Stomach smooth muscle (tissue), 2 donors: ENCODE measurements at regions not wholly inside any gene's neighbourhood (a gene's known extent, or its start where the extent isn't known, plus 50 kb on each side); places are given as distances from the start of the nearest gene placed in this dataset.

ENCODE experiments used
- H3K27ac ChIP-seq: one replicate; pipeline ENCODE4 v1.7.0; 2013; ENCODE audit warnings: mild to moderate bottlenecking, low read length, inconsistent platforms
- H3K27me3 ChIP-seq, 2 donors: one replicate each; pipeline ENCODE4 v1.7.0; 2013; ENCODE audit warnings: low read length in 2 of 2; ENCODE audit not compliant: insufficient read depth in 2 of 2, control insufficient read depth in 1 of 2
- H3K36me3 ChIP-seq, 2 donors: one replicate each; pipeline ENCODE4 v1.7.0; 2013; ENCODE audit warnings: low read length in 2 of 2; ENCODE audit not compliant: control insufficient read depth in 2 of 2, insufficient read depth in 2 of 2
- H3K4me1 ChIP-seq: one replicate; pipeline ENCODE4 v1.7.0; 2013; ENCODE audit warnings: low read length; ENCODE audit not compliant: control insufficient read depth, insufficient read depth
- H3K4me3 ChIP-seq, 2 donors: one replicate each; pipeline ENCODE4 v1.7.0; 2013; ENCODE audit warnings: low read length in 2 of 2
- H3K9ac ChIP-seq, 2 donors: one replicate each; pipeline ENCODE4 v1.7.0; 2013; ENCODE audit warnings: low read length in 2 of 2, mild to moderate bottlenecking in 1 of 2
- H3K9me3 ChIP-seq, 2 donors: one replicate each; pipeline ENCODE4 v1.7.0; 2013; ENCODE audit warnings: low read length in 2 of 2; ENCODE audit not compliant: control insufficient read depth in 2 of 2
- donor health status: healthy.
- donor health status: Pancreatic carcinoma.

- no peaks in the 10 kb centered on the region for H3K27me3 ChIP-seq
- no peak overlapping the region for H3K27ac ChIP-seq
- no peaks in the 10 kb centered on the region for H3K36me3 ChIP-seq
- H3K4me3 ChIP-seq, result no peak overlapping the region
- H3K4me1 ChIP-seq, result no peaks in the 10 kb centered on the region
- no peak overlapping the region for H3K9ac ChIP-seq
- no peaks in the 10 kb centered on the region for H3K9me3 ChIP-seq
Observed at GRCh38 chr15:47663101-47663500, 54.2 kb upstream of the SEMA6D start.
